Liver (tissue), 8 donors: ENCODE measurements at regions not wholly inside any gene's neighbourhood (a gene's known extent, or its start where the extent isn't known, plus 50 kb on each side); places are given as distances from the start of the nearest gene placed in this dataset.

Experiments
- DNase-seq: peaks from one replicate; pipeline ENCODE4 v3.0.0-alpha.2; 2017; ENCODE audit warnings: low spot score
- H3K27ac ChIP-seq, 2 donors: one replicate each; pipeline ENCODE4 v1.7.0; 2013; ENCODE audit warnings: inconsistent platforms in 2 of 2, low read length in 2 of 2, control low read depth in 1 of 2, low read depth in 1 of 2, mild to moderate bottlenecking in 1 of 2
- H3K27me3 ChIP-seq, 4 donors: one replicate each; pipeline versions ENCODE4 v1.6.1 to v1.7.0; 2013; ENCODE audit warnings: low read length in 3 of 4, inconsistent platforms in 1 of 4, mild to moderate bottlenecking in 1 of 4, moderate library complexity in 1 of 4; ENCODE audit not compliant: control insufficient read depth in 4 of 4, insufficient read depth in 4 of 4
- H3K36me3 ChIP-seq, 4 donors: one replicate each; pipeline versions ENCODE4 v1.6.1 to v1.7.0; 2013; ENCODE audit warnings: low read length in 3 of 4, mild to moderate bottlenecking in 3 of 4, low read depth in 1 of 4, moderate library complexity in 1 of 4; ENCODE audit not compliant: control insufficient read depth in 4 of 4, insufficient read depth in 3 of 4
- H3K4me1 ChIP-seq, 4 donors: one replicate each; pipeline versions ENCODE4 v1.6.1 to v1.7.0; 2013; ENCODE audit warnings: low read length in 3 of 4, mild to moderate bottlenecking in 3 of 4, moderate library complexity in 1 of 4; ENCODE audit not compliant: control insufficient read depth in 4 of 4, insufficient read depth in 4 of 4
- H3K4me3 ChIP-seq, 3 donors: one replicate each; pipeline versions ENCODE4 v1.6.1 to v1.7.0; 2013; ENCODE audit warnings: low read length in 3 of 3, control low read depth in 1 of 3, low read depth in 1 of 3, mild to moderate bottlenecking in 1 of 3
- H3K9ac ChIP-seq, 2 donors: one replicate each; pipeline ENCODE4 v1.7.0; 2013; ENCODE audit warnings: low read length in 2 of 2, mild to moderate bottlenecking in 2 of 2, moderate library complexity in 2 of 2, control low read depth in 1 of 2, low read depth in 1 of 2
- H3K9me3 ChIP-seq, 4 donors: one replicate each; pipeline versions ENCODE4 v1.6.1 to v1.7.0; 2013; ENCODE audit warnings: low read length in 3 of 4; ENCODE audit not compliant: control insufficient read depth in 4 of 4
- EGR1 ChIP-seq, 2 donors: IDR thresholded peaks; 2 replicates each; pipeline ENCODE4 v1.6.1; 2016 to 2018; ENCODE audit warnings: antibody characterized with exemption in 2 of 2, low read depth in 2 of 2
- FOXA1 ChIP-seq: IDR thresholded peaks from 2 replicates; pipeline ENCODE4 v1.6.1; 2016; ENCODE audit warnings: antibody characterized with exemption
- FOXA2 ChIP-seq: IDR thresholded peaks from 2 replicates; pipeline ENCODE4 v1.6.1; 2016; ENCODE audit warnings: antibody characterized with exemption
- GABPA ChIP-seq, 2 donors: IDR thresholded peaks in 1 of 2; conservative IDR thresholded peaks in 1 of 2; 2 replicates each; pipeline ENCODE4 v1.6.1; 2016; ENCODE audit warnings: antibody characterized with exemption in 2 of 2, mild to moderate bottlenecking in 1 of 2, moderate library complexity in 1 of 2
- HNF4A ChIP-seq, 2 donors: conservative IDR thresholded peaks; 2 replicates each; pipeline ENCODE4 v1.6.1; 2016; ENCODE audit warnings: antibody characterized with exemption in 2 of 2, mild to moderate bottlenecking in 2 of 2
- HNF4G ChIP-seq: IDR thresholded peaks from 2 replicates; pipeline ENCODE4 v1.6.1; 2016; ENCODE audit warnings: antibody characterized with exemption
- JUND ChIP-seq, 2 donors: IDR thresholded peaks; 2 replicates each; pipeline ENCODE4 v1.6.1; 2016; ENCODE audit warnings: antibody characterized with exemption in 2 of 2
- MAX ChIP-seq: IDR thresholded peaks from 2 replicates; pipeline ENCODE4 v1.6.1; 2016; ENCODE audit warnings: antibody characterized with exemption
- NR2F2 ChIP-seq: IDR thresholded peaks from 2 replicates; pipeline ENCODE4 v1.6.1; 2016; ENCODE audit warnings: antibody characterized with exemption
- RAD21 ChIP-seq, 2 donors: IDR thresholded peaks; 2 replicates each; pipeline ENCODE4 v1.6.1; 2016; ENCODE audit warnings: antibody characterized with exemption in 2 of 2, mild to moderate bottlenecking in 2 of 2
- RXRA ChIP-seq, 2 donors: IDR thresholded peaks; 2 replicates each; pipeline ENCODE4 v1.6.1; 2017 to 2018; ENCODE audit warnings: antibody characterized with exemption in 2 of 2, mild to moderate bottlenecking in 1 of 2
- SP1 ChIP-seq: IDR thresholded peaks from 2 replicates; pipeline ENCODE4 v1.6.1; 2018; ENCODE audit warnings: antibody characterized with exemption, mild to moderate bottlenecking
- TAF1 ChIP-seq: conservative IDR thresholded peaks from 2 replicates; pipeline ENCODE4 v1.6.1; 2016; ENCODE audit warnings: antibody characterized with exemption, mild to moderate bottlenecking
- YY1 ChIP-seq: IDR thresholded peaks from 2 replicates; pipeline ENCODE4 v1.6.1; 2016; ENCODE audit warnings: antibody characterized with exemption, mild to moderate bottlenecking
- ZBTB33 ChIP-seq: IDR thresholded peaks from 2 replicates; pipeline ENCODE4 v1.6.1; 2016; ENCODE audit warnings: antibody characterized with exemption
- WGBS: extraction: QIAGEN DNeasy Blood & Tissue Kit; methylation state at CpG from one replicate; pipeline ENCODE4 v1.1.7; 2013; 5-methylcytosine and 5-hydroxymethylcytosine counted together
- TF ChIP-seq, protein P1 (sequence below): IDR thresholded peaks from 2 replicates; pipeline ENCODE4 v1.6.1; 2016; ENCODE audit warnings: antibody characterized with exemption, mild to moderate bottlenecking
- TF ChIP-seq, protein P2 (sequence below): fragments of 150-350 bp; IDR thresholded peaks from 2 replicates; pipeline ENCODE4 v1.5.1; 2017; ENCODE audit warnings: improper control_type of control experiment, low read depth, low read length; ENCODE audit not compliant: missing input control
- TF ChIP-seq, protein P3 (sequence below): IDR thresholded peaks from 2 replicates; pipeline ENCODE4 v1.6.1; 2016; ENCODE audit warnings: antibody characterized with exemption
- donor health status: healthy.
- donor health status: healthy.
- donor health status: healthy.
- donor health status: healthy.
- donor health status: healthy.

- Histone ChIP-seq H3K27ac (no peak overlapping the region), H3K27me3 (no peaks in the 10 kb centered on the region), H3K9me3 (no peaks in the 10 kb centered on the region), H3K4me3 (no peak overlapping the region), H3K9ac (no peak overlapping the region), H3K36me3 (no peaks in the 10 kb centered on the region), H3K4me1 (peaks cover 0 to 1% (median 0%) of the 10 kb centered on the region in 4 donors)
- TF ChIP-seq JUND (IDR thresholded peaks at IDR 0.05) (no peak), RAD21 (IDR thresholded peaks at IDR 0.05) (no peak), FOXA1 (no peak), HNF4A (conservative IDR thresholded peaks at IDR 0.05) (no peak), GABPA (IDR thresholded peaks at IDR 0.05 in 1 of 2, conservative IDR thresholded peaks at IDR 0.05 in 1 of 2) (no peak), MAX (no peak), EGR1 (IDR thresholded peaks at IDR 0.05; ENCODE audit: low read depth in 2 of 2) (no peak), RXRA (IDR thresholded peaks at IDR 0.05) (no peak), TAF1 (no peak), FOXA2 (no peak), SP1 (no peak), ZBTB33 (no peak), HNF4G (no peak), YY1 (no peak), NR2F2 (no peak)
- TF ChIP-seq, protein P1, sequence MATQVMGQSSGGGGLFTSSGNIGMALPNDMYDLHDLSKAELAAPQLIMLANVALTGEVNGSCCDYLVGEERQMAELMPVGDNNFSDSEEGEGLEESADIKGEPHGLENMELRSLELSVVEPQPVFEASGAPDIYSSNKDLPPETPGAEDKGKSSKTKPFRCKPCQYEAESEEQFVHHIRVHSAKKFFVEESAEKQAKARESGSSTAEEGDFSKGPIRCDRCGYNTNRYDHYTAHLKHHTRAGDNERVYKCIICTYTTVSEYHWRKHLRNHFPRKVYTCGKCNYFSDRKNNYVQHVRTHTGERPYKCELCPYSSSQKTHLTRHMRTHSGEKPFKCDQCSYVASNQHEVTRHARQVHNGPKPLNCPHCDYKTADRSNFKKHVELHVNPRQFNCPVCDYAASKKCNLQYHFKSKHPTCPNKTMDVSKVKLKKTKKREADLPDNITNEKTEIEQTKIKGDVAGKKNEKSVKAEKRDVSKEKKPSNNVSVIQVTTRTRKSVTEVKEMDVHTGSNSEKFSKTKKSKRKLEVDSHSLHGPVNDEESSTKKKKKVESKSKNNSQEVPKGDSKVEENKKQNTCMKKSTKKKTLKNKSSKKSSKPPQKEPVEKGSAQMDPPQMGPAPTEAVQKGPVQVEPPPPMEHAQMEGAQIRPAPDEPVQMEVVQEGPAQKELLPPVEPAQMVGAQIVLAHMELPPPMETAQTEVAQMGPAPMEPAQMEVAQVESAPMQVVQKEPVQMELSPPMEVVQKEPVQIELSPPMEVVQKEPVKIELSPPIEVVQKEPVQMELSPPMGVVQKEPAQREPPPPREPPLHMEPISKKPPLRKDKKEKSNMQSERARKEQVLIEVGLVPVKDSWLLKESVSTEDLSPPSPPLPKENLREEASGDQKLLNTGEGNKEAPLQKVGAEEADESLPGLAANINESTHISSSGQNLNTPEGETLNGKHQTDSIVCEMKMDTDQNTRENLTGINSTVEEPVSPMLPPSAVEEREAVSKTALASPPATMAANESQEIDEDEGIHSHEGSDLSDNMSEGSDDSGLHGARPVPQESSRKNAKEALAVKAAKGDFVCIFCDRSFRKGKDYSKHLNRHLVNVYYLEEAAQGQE: no peak
- TF ChIP-seq, protein P2, sequence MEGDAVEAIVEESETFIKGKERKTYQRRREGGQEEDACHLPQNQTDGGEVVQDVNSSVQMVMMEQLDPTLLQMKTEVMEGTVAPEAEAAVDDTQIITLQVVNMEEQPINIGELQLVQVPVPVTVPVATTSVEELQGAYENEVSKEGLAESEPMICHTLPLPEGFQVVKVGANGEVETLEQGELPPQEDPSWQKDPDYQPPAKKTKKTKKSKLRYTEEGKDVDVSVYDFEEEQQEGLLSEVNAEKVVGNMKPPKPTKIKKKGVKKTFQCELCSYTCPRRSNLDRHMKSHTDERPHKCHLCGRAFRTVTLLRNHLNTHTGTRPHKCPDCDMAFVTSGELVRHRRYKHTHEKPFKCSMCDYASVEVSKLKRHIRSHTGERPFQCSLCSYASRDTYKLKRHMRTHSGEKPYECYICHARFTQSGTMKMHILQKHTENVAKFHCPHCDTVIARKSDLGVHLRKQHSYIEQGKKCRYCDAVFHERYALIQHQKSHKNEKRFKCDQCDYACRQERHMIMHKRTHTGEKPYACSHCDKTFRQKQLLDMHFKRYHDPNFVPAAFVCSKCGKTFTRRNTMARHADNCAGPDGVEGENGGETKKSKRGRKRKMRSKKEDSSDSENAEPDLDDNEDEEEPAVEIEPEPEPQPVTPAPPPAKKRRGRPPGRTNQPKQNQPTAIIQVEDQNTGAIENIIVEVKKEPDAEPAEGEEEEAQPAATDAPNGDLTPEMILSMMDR: no peak
- TF ChIP-seq, protein P3, sequence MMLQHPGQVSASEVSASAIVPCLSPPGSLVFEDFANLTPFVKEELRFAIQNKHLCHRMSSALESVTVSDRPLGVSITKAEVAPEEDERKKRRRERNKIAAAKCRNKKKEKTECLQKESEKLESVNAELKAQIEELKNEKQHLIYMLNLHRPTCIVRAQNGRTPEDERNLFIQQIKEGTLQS: no peak
- WGBS: 21% methylated on average over 7 of the region's 7 CpGs
- DNase-seq: no peak
Measured at GRCh38 chr6:18893540-18894269, 506.6 kb downstream of the RNF144B start.
